HCT116 (cell line): ENCODE measurements at regions not wholly inside any gene's neighbourhood (a gene's known extent, or its start where the extent isn't known, plus 50 kb on each side); places are given as distances from the start of the nearest gene placed in this dataset.

Experiments used
- ATAC-seq: fragments of 200-7000 bp; cut with Tn5 transposase; 2 replicates; pipeline ENCODE4 v1.9.1; 2020; ENCODE audit warnings: mild to moderate bottlenecking, moderate library complexity
- BruUV-seq: library from RNA; stranded (reverse); fragments of 400-500 nt; replicated peaks from 2 replicates; lab custom pipeline; 2021; lab: Mats Ljungman, UMichigan
- CTCF ChIA-PET: fragments of 300-600 bp; sonication (Branson Sonifier 250); formaldehyde crosslinking; loops from one replicate; lab custom pipeline; 2021; ENCODE audit warnings: antibody characterized with exemption; lab: Charles Lee
- POLR2A ChIA-PET: fragments of 300-600, 350-600 bp; sonication (Branson Sonifier 250); formaldehyde crosslinking; loops from one replicate; lab custom pipeline; 2021; ENCODE audit warnings: antibody characterized with exemption; lab: Charles Lee
- RAD21 ChIA-PET, 2 experiments: fragments of 300-600 bp; sonication (Branson Sonifier 250); formaldehyde crosslinking; loops; one replicate each; lab custom pipeline; 2023; ENCODE audit warnings: low total read pairs in 2 of 2; ENCODE audit not compliant: uncharacterized antibody in 2 of 2, unreplicated experiment in 2 of 2, low non-redundant PET in 1 of 2; lab: Charles Lee
- DNase-seq: peaks from one replicate; pipeline ENCODE4 v3.0.0-alpha.2; 2010; ENCODE audit warnings: low read depth, low spot score
- H2AFZ ChIP-seq: fragments of 200-600 bp; shearing (Covaris generic), sonication (generic); 2 replicates; pipeline ENCODE4 v1.6.1; 2017; ENCODE audit warnings: low read depth, mixed run types, mixed read lengths, antibody characterized with exemption, low read length; ENCODE audit not compliant: poor library complexity, severe bottlenecking
- H3K27ac ChIP-seq: 2 replicates; pipeline ENCODE4 v1.5.1; 2012; ENCODE audit warnings: low read depth, low read length
- H3K27me3 ChIP-seq: fragments of 200-600 bp; sonication (generic); 2 replicates; pipeline ENCODE4 v1.6.1; 2016; ENCODE audit warnings: mixed run types, low read length, mixed read lengths; ENCODE audit not compliant: insufficient read depth
- H3K36me3 ChIP-seq, 2 experiments: fragments of 200-500 bp in 1 of 2; fragments of 200-600 bp in 1 of 2; sonication (Bioruptor generic) in 1 of 2; sonication (generic) in 1 of 2; 2 replicates each; pipeline versions ENCODE4 v1.5.1 to v1.6.1; 2014 to 2016; ENCODE audit warnings: low read length in 2 of 2, inconsistent platforms in 1 of 2, mixed read lengths in 1 of 2, mixed run types in 1 of 2; ENCODE audit not compliant: insufficient read depth in 2 of 2, control insufficient read depth in 1 of 2
- H3K4me1 ChIP-seq, 2 experiments: fragments of 200-600 bp in 1 of 2; sonication (generic) in 1 of 2; 2 replicates each; pipeline versions ENCODE4 v1.5.1 to v1.6.1; 2012 to 2017; ENCODE audit warnings: low read length in 2 of 2, inconsistent platforms in 1 of 2, mild to moderate bottlenecking in 1 of 2, mixed read lengths in 1 of 2, mixed run types in 1 of 2, moderate library complexity in 1 of 2; ENCODE audit not compliant: insufficient read depth in 2 of 2, control insufficient read depth in 1 of 2
- H3K4me2 ChIP-seq: fragments of 200-600 bp; sonication (generic); 2 replicates; pipeline ENCODE4 v1.6.1; 2017; ENCODE audit warnings: mixed run types, low read length, mixed read lengths
- H3K4me3 ChIP-seq, 2 experiments: fragments of 200-600 bp in 1 of 2; sonication (generic) in 1 of 2; replicated peaks in 1 of 2; 2 replicates each; pipeline ENCODE4 v1.5.1; 2011 to 2016; ENCODE audit warnings: low read length in 2 of 2, control low read depth in 1 of 2, low read depth in 1 of 2, mild to moderate bottlenecking in 1 of 2, mixed read lengths in 1 of 2, mixed run types in 1 of 2
- H3K79me2 ChIP-seq: fragments of 200-600 bp; sonication (generic); 2 replicates; pipeline ENCODE4 v1.6.1; 2017; ENCODE audit warnings: mild to moderate bottlenecking, mixed run types, low read length, moderate library complexity, mixed read lengths; ENCODE audit not compliant: insufficient read depth
- H3K9ac ChIP-seq: fragments of 200-600 bp; sonication (generic); 2 replicates; pipeline ENCODE4 v1.6.1; 2016; ENCODE audit warnings: low read length, mixed read lengths
- H3K9me2 ChIP-seq: fragments of 200-600 bp; sonication (generic), shearing (Covaris generic); 2 replicates; pipeline ENCODE4 v1.6.1; 2017; ENCODE audit warnings: mixed run types, mild to moderate bottlenecking, moderate library complexity; ENCODE audit not compliant: insufficient read depth
- H3K9me3 ChIP-seq, 2 experiments: fragments of 200-500 bp in 1 of 2; fragments of 200-600 bp in 1 of 2; sonication (Bioruptor generic) in 1 of 2; sonication (generic) in 1 of 2; 2 replicates each; pipeline ENCODE4 v1.6.1; 2014 to 2017; ENCODE audit warnings: low read length in 2 of 2, mixed read lengths in 2 of 2, inconsistent platforms in 1 of 2, low read depth in 1 of 2, mild to moderate bottlenecking in 1 of 2, mixed run types in 1 of 2, moderate library complexity in 1 of 2; ENCODE audit not compliant: control insufficient read depth in 1 of 2, insufficient read depth in 1 of 2
- H4K20me1 ChIP-seq: fragments of 200-600 bp; sonication (generic), shearing (Covaris generic); 2 replicates; pipeline ENCODE4 v1.6.1; 2017; ENCODE audit warnings: mixed run types, mild to moderate bottlenecking, moderate library complexity; ENCODE audit not compliant: insufficient read depth
- CBX3 ChIP-seq: IDR thresholded peaks from 2 replicates; pipeline ENCODE4 v1.6.1; 2012; ENCODE audit warnings: low read depth
- CEBPB ChIP-seq: IDR thresholded peaks from 2 replicates; pipeline ENCODE4 v1.6.1; 2012; ENCODE audit warnings: low read depth
- ELF1 ChIP-seq: IDR thresholded peaks from 2 replicates; pipeline ENCODE4 v1.6.1; 2012; ENCODE audit warnings: low read depth, borderline replicate concordance
- EZH2phosphoT487 ChIP-seq: fragments of 200-600 bp; IDR thresholded peaks from 2 replicates; pipeline ENCODE4 v1.6.1; 2018; ENCODE audit warnings: antibody characterized with exemption, borderline replicate concordance
- FOSL1 ChIP-seq: IDR thresholded peaks from 2 replicates; pipeline ENCODE4 v1.6.1; 2012; ENCODE audit warnings: low read depth
- POLR2AphosphoS5 ChIP-seq: IDR thresholded peaks from 2 replicates; pipeline ENCODE4 v1.6.1; 2011; ENCODE audit warnings: mild to moderate bottlenecking, low read depth, low read length, moderate library complexity
- RAD21 ChIP-seq: IDR thresholded peaks from 2 replicates; pipeline ENCODE4 v1.6.1; 2012; ENCODE audit warnings: low read depth, mild to moderate bottlenecking
- SIN3A ChIP-seq: IDR thresholded peaks from 2 replicates; pipeline ENCODE4 v1.6.1; 2012; ENCODE audit warnings: low read depth
- SP1 ChIP-seq: IDR thresholded peaks from 2 replicates; pipeline ENCODE4 v1.6.1; 2012; ENCODE audit warnings: low read depth
- SRF ChIP-seq: IDR thresholded peaks from 2 replicates; pipeline ENCODE4 v1.6.1; 2012; ENCODE audit warnings: low read depth
- TCF7L2 ChIP-seq: IDR thresholded peaks from 2 replicates; pipeline ENCODE4 v1.7.0; 2011; ENCODE audit warnings: borderline replicate concordance, inconsistent platforms; ENCODE audit not compliant: insufficient read depth, insufficient read length; ENCODE audit errors: extremely low read depth
- YY1 ChIP-seq: IDR thresholded peaks from 2 replicates; pipeline ENCODE4 v1.6.1; 2011; ENCODE audit warnings: low read length, low read depth, moderate library complexity, mild to moderate bottlenecking; ENCODE audit not compliant: insufficient replicate concordance; ENCODE audit errors: extremely low read depth
- ZFX ChIP-seq: fragments of 450-650 bp; IDR thresholded peaks from 2 replicates; pipeline ENCODE4 v1.6.1; 2017
- ZNF274 ChIP-seq: fragments of 200-500 bp; sonication (Bioruptor generic); IDR thresholded peaks from 2 replicates; pipeline ENCODE4 v1.6.1; 2014; ENCODE audit warnings: mild to moderate bottlenecking, low read depth, low read length, inconsistent platforms
- intact Hi-C: fragments of 100-400 bp; cut with micrococcal nuclease; formaldehyde crosslinking; loops from 2 replicates; pipeline ENCODE4 v1.10.0; 2022
- TF ChIP-seq, protein P1 (sequence below): IDR thresholded peaks from 2 replicates; pipeline ENCODE4 v1.6.1; 2012
- TF ChIP-seq, protein P2 (sequence below): IDR thresholded peaks from 2 replicates; pipeline ENCODE4 v1.6.1; 2011; ENCODE audit warnings: mild to moderate bottlenecking, low read length, moderate library complexity; ENCODE audit not compliant: insufficient replicate concordance; ENCODE audit errors: extremely low read depth
- TF ChIP-seq, protein P3 (sequence below): IDR thresholded peaks from 2 replicates; pipeline ENCODE4 v1.6.1; 2012; ENCODE audit warnings: low read depth
- TF ChIP-seq, protein P4 (sequence below), 3 experiments: fragments of 200-600 bp in 1 of 3; sonication (generic) in 1 of 3; IDR thresholded peaks in 2 of 3; conservative IDR thresholded peaks in 1 of 3; 2 replicates each; pipeline ENCODE4 v1.5.1; 2012 to 2017; ENCODE audit warnings: low read depth in 2 of 3, low read length in 2 of 3, antibody characterized with exemption in 1 of 3, borderline replicate concordance in 1 of 3, control low read depth in 1 of 3, mild to moderate bottlenecking in 1 of 3, mixed read lengths in 1 of 3, mixed run types in 1 of 3, moderate library complexity in 1 of 3; ENCODE audit not compliant: insufficient read depth in 1 of 3
- TF ChIP-seq, protein P5 (sequence below): IDR thresholded peaks from 2 replicates; pipeline ENCODE4 v1.6.1; 2012

DNA sequence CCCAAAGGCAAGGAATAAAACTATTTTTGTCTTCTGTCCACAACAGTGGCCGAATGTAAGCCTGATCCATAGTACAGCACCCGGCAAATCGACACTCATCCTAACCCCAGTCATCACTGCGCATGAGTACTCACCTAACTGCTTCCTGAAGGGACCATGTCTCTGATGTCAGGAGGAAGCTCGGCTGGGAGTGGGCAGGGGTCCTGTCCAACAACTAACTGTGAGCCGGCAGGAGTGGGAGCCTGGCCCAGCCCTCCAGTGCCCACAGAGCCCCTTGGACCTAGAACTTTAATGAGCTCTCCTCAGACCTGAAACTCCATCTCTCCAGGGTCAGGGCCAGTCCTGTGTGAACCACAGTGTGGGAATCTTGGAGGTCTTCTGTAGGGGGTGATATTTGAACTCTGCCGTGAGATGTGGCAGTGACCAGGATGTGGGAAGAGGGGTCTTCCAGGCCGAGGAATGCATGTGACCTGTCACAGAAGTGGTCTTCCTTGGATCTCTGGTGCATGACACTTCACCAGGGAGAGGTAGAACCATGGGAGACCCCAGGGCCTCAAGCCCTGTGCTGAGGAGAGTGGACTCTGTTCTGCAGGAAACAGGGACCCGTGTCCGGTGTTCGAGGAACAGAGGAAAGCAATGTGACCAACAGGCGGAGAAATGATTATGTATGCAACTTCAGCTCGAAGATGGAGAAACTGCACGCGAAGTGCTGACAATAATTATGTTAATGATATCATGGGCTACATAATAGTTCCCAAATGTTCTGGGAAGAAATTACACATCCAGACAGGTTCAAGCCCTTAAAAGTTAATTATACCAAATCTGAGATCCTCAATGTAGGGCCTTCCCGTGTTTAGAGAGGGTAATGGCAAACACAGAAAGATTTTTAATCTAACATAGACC, 240.1 kb upstream of the HDAC4 start:
- no peak overlapping the region for H3K9ac ChIP-seq
- POLR2A ChIA-PET: no interaction called here
- no TSS peak for BruUV-seq

More for the DNA sequence above, 240.1 kb upstream of the HDAC4 start:
- Histone ChIP-seq H3K4me2 (no peak overlapping the region), H3K79me2 (no peaks in the 10 kb centered on the region), H3K9me3 (peaks cover 0 to 7% of the 10 kb centered on the region in 2 experiments; a peak in 1 of 4 replicates), H3K27me3 (no peaks in the 10 kb centered on the region), H3K4me3 (no peak overlapping the region), H3K27ac (no peak overlapping the region), H3K4me1 (no peaks in the 10 kb centered on the region), H3K9me2 (no peaks in the 10 kb centered on the region), H3K36me3 (no peaks in the 10 kb centered on the region), H4K20me1 (no peaks in the 10 kb centered on the region), H2AFZ (no peak overlapping the region)
- no peak for DNase-seq
- intact Hi-C loops: no loop called here
- RAD21 ChIA-PET: no interaction called here
- no peak for ATAC-seq
- CTCF ChIA-PET: no interaction called here
- TF ChIP-seq ZFX (no peak), ELF1 (no peak), RAD21 (no peak), SIN3A (no peak), POLR2AphosphoS5 (no peak), SRF (no peak), SP1 (no peak), ZNF274 (no peak), YY1 (no peak), FOSL1 (no peak), CEBPB (no peak), TCF7L2 (no peak), CBX3 (no peak), EZH2phosphoT487 (no peak)
- TF ChIP-seq, protein P1, sequence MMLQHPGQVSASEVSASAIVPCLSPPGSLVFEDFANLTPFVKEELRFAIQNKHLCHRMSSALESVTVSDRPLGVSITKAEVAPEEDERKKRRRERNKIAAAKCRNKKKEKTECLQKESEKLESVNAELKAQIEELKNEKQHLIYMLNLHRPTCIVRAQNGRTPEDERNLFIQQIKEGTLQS: no peak
- TF ChIP-seq, protein P2, sequence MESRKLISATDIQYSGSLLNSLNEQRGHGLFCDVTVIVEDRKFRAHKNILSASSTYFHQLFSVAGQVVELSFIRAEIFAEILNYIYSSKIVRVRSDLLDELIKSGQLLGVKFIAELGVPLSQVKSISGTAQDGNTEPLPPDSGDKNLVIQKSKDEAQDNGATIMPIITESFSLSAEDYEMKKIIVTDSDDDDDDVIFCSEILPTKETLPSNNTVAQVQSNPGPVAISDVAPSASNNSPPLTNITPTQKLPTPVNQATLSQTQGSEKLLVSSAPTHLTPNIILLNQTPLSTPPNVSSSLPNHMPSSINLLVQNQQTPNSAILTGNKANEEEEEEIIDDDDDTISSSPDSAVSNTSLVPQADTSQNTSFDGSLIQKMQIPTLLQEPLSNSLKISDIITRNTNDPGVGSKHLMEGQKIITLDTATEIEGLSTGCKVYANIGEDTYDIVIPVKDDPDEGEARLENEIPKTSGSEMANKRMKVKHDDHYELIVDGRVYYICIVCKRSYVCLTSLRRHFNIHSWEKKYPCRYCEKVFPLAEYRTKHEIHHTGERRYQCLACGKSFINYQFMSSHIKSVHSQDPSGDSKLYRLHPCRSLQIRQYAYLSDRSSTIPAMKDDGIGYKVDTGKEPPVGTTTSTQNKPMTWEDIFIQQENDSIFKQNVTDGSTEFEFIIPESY: no peak
- TF ChIP-seq, protein P3, sequence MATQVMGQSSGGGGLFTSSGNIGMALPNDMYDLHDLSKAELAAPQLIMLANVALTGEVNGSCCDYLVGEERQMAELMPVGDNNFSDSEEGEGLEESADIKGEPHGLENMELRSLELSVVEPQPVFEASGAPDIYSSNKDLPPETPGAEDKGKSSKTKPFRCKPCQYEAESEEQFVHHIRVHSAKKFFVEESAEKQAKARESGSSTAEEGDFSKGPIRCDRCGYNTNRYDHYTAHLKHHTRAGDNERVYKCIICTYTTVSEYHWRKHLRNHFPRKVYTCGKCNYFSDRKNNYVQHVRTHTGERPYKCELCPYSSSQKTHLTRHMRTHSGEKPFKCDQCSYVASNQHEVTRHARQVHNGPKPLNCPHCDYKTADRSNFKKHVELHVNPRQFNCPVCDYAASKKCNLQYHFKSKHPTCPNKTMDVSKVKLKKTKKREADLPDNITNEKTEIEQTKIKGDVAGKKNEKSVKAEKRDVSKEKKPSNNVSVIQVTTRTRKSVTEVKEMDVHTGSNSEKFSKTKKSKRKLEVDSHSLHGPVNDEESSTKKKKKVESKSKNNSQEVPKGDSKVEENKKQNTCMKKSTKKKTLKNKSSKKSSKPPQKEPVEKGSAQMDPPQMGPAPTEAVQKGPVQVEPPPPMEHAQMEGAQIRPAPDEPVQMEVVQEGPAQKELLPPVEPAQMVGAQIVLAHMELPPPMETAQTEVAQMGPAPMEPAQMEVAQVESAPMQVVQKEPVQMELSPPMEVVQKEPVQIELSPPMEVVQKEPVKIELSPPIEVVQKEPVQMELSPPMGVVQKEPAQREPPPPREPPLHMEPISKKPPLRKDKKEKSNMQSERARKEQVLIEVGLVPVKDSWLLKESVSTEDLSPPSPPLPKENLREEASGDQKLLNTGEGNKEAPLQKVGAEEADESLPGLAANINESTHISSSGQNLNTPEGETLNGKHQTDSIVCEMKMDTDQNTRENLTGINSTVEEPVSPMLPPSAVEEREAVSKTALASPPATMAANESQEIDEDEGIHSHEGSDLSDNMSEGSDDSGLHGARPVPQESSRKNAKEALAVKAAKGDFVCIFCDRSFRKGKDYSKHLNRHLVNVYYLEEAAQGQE: no peak
- TF ChIP-seq, protein P4, sequence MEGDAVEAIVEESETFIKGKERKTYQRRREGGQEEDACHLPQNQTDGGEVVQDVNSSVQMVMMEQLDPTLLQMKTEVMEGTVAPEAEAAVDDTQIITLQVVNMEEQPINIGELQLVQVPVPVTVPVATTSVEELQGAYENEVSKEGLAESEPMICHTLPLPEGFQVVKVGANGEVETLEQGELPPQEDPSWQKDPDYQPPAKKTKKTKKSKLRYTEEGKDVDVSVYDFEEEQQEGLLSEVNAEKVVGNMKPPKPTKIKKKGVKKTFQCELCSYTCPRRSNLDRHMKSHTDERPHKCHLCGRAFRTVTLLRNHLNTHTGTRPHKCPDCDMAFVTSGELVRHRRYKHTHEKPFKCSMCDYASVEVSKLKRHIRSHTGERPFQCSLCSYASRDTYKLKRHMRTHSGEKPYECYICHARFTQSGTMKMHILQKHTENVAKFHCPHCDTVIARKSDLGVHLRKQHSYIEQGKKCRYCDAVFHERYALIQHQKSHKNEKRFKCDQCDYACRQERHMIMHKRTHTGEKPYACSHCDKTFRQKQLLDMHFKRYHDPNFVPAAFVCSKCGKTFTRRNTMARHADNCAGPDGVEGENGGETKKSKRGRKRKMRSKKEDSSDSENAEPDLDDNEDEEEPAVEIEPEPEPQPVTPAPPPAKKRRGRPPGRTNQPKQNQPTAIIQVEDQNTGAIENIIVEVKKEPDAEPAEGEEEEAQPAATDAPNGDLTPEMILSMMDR (IDR thresholded peaks at IDR 0.05 in 2 of 3, conservative IDR thresholded peaks at IDR 0.05 in 1 of 3; ENCODE audit: borderline replicate concordance in 1 of 3, insufficient read depth in 1 of 3, low read depth in 2 of 3, low read length in 2 of 3): no peak
- TF ChIP-seq, protein P5, sequence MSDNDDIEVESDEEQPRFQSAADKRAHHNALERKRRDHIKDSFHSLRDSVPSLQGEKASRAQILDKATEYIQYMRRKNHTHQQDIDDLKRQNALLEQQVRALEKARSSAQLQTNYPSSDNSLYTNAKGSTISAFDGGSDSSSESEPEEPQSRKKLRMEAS: no peak
